ENCODE measurements at regions not wholly inside any gene's neighbourhood (a gene's known extent, or its start where the extent isn't known, plus 50 kb on each side); places are given as distances from the start of the nearest gene placed in this dataset.

- Histone ChIP-seq H3K4me3 (ENCODE audit: insufficient read depth, low read length, poor library complexity, severe bottlenecking) (no peak overlapping the region), H3K36me3 (ENCODE audit: low read length) (no peaks in the 10 kb centered on the region), H3K4me2 (ENCODE audit: low read depth, low read length, poor library complexity, severe bottlenecking) (no peak overlapping the region), H3K9ac (ENCODE audit: low read length) (no peak overlapping the region), H3K79me2 (ENCODE audit: insufficient read depth, low read length) (no peaks in the 10 kb centered on the region), H3K9me2 (replicated peaks; ENCODE audit: insufficient read depth, low read length) (no peaks in the 10 kb centered on the region), H3K9me3 (ENCODE audit: insufficient read depth, low read length) (no peaks in the 10 kb centered on the region), H2AFZ (ENCODE audit: low read depth, low read length, severe bottlenecking) (no peak overlapping the region), H3K27ac (ENCODE audit: low read depth, low read length) (no peak overlapping the region), H3F3A (ENCODE audit: insufficient read depth) (no peaks in the 10 kb centered on the region), H4K20me1 (ENCODE audit: low read depth, low read length) (no peaks in the 10 kb centered on the region), H3K27me3 (ENCODE audit: low read length) (no peaks in the 10 kb centered on the region)
- TF ChIP-seq CTCF (IDR thresholded peaks at IDR 0.05; ENCODE audit: insufficient read depth, low read length, poor library complexity, severe bottlenecking) (no peak), EZH2phosphoT487 (conservative IDR thresholded peaks at IDR 0.05; ENCODE audit: low read length) (no peak)
Observed at GRCh38 chr2:204389120-204389519, 156.2 kb upstream of the PARD3B start.

- no peak for TF ChIP-seq CTCF (IDR thresholded peaks at IDR 0.05; ENCODE audit: insufficient read depth, low read length, poor library complexity, severe bottlenecking)
- TF ChIP-seq EZH2phosphoT487 (conservative IDR thresholded peaks at IDR 0.05; ENCODE audit: low read length), result no peak
- Histone ChIP-seq H2AFZ (ENCODE audit: low read depth, low read length, severe bottlenecking) (no peak overlapping the region), H3F3A (ENCODE audit: insufficient read depth) (no peaks in the 10 kb centered on the region), H3K27me3 (ENCODE audit: low read length) (no peaks in the 10 kb centered on the region), H3K4me3 (ENCODE audit: insufficient read depth, low read length, poor library complexity, severe bottlenecking) (no peak overlapping the region), H3K9me2 (replicated peaks; ENCODE audit: insufficient read depth, low read length) (no peaks in the 10 kb centered on the region), H3K36me3 (ENCODE audit: low read length) (no peaks in the 10 kb centered on the region), H3K9ac (ENCODE audit: low read length) (no peak overlapping the region), H3K79me2 (ENCODE audit: insufficient read depth, low read length) (no peaks in the 10 kb centered on the region), H3K9me3 (ENCODE audit: insufficient read depth, low read length) (no peaks in the 10 kb centered on the region), H3K27ac (ENCODE audit: low read depth, low read length) (no peak overlapping the region), H3K4me2 (ENCODE audit: low read depth, low read length, poor library complexity, severe bottlenecking) (no peak overlapping the region), H4K20me1 (ENCODE audit: low read depth, low read length) (no peaks in the 10 kb centered on the region)
Observed at GRCh38 chr2:204389856-204390255, 155.4 kb upstream of the PARD3B start.

GRCh38 chr2:204395539-204395938 lies 149.7 kb upstream of the PARD3B start:
- no peaks in the 10 kb centered on the region for H3K27me3 ChIP-seq (ENCODE audit: low read length)
- H2AFZ ChIP-seq (ENCODE audit: low read depth, low read length, severe bottlenecking), result no peak overlapping the region
- H3K9me3 ChIP-seq (ENCODE audit: insufficient read depth, low read length), result no peaks in the 10 kb centered on the region
- no peak overlapping the region for H3K4me3 ChIP-seq (ENCODE audit: insufficient read depth, low read length, poor library complexity, severe bottlenecking)
- H3K27ac ChIP-seq (ENCODE audit: low read depth, low read length), result no peak overlapping the region
- H3K36me3 ChIP-seq (ENCODE audit: low read length), result no peaks in the 10 kb centered on the region
- no peak overlapping the region for H3K9ac ChIP-seq (ENCODE audit: low read length)
- H3K9me2 ChIP-seq (replicated peaks; ENCODE audit: insufficient read depth, low read length), result no peaks in the 10 kb centered on the region
- no peaks in the 10 kb centered on the region for H4K20me1 ChIP-seq (ENCODE audit: low read depth, low read length)
- H3K4me2 ChIP-seq (ENCODE audit: low read depth, low read length, poor library complexity, severe bottlenecking), result no peak overlapping the region
- H3F3A ChIP-seq (ENCODE audit: insufficient read depth), result no peaks in the 10 kb centered on the region
- no peaks in the 10 kb centered on the region for H3K79me2 ChIP-seq (ENCODE audit: insufficient read depth, low read length)
- no peak for TF ChIP-seq EZH2phosphoT487 (conservative IDR thresholded peaks at IDR 0.05; ENCODE audit: low read length)
- TF ChIP-seq CTCF (IDR thresholded peaks at IDR 0.05; ENCODE audit: insufficient read depth, low read length, poor library complexity, severe bottlenecking), result no peak
